GM18517 (cell line): ENCODE measurements at regions not wholly inside any gene's neighbourhood (a gene's known extent, or its start where the extent isn't known, plus 50 kb on each side); places are given as distances from the start of the nearest gene placed in this dataset.
"Not testable (repeated sequence)": the region's sequence is repeated elsewhere in the genome, so short reads cannot be mapped to it uniquely, and the experiment has no call there.

Experiments used
- ATAC-seq: cut with Tn5 transposase; IDR thresholded peaks from one replicate; pipeline ENCODE4 v1.9.1; 2021; ENCODE audit warnings: mild to moderate bottlenecking, moderate library complexity; ENCODE audit not compliant: unreplicated experiment

GRCh38 chr11:93902921-93903320 lies 52.5 kb upstream of the VSTM5 start:
- ATAC-seq, result no peak

GRCh38 chr11:93903989-93904388 lies 53.6 kb upstream of the VSTM5 start:
- ATAC-seq, result no peak

- no peak for ATAC-seq
Observed at GRCh38 chr11:93904716-93905115, 54.3 kb upstream of the VSTM5 start.

GRCh38 chr11:93905384-93905783 lies 55.0 kb upstream of the VSTM5 start:
- ATAC-seq, result no peak

- no peak for ATAC-seq
Observed at GRCh38 chr11:93906486-93906885, 56.1 kb upstream of the VSTM5 start.

GRCh38 chr11:93907901-93908300 lies 57.5 kb upstream of the VSTM5 start:
- ATAC-seq, result no peak

- ATAC-seq, result no peak
Observed at GRCh38 chr11:93908689-93909088, 58.3 kb upstream of the VSTM5 start.

- ATAC-seq, result no peak
Observed at GRCh38 chr11:93917673-93918072, 67.3 kb upstream of the VSTM5 start.

- peak; percentile 51 for ATAC-seq
Observed at GRCh38 chr11:93921695-93922468, 71.5 kb upstream of the VSTM5 start.

GRCh38 chr11:93922830-93923229 lies 72.4 kb upstream of the VSTM5 start:
- ATAC-seq, result no peak

GRCh38 chr11:93926099-93926498 lies 75.7 kb upstream of the VSTM5 start:
- not testable (repeated sequence) for ATAC-seq

- ATAC-seq, result no peak
Observed at GRCh38 chr11:93929407-93929806, 79.0 kb upstream of the VSTM5 start.

GRCh38 chr11:93933230-93933629 lies 82.8 kb upstream of the VSTM5 start:
- ATAC-seq, result no peak

GRCh38 chr11:93935826-93936225 lies 85.3 kb upstream of the HEPHL1 start:
- ATAC-seq, result no peak

- ATAC-seq, result no peak
Observed at GRCh38 chr11:93936460-93936859, 84.7 kb upstream of the HEPHL1 start.

GRCh38 chr11:93939084-93939760 lies 81.9 kb upstream of the HEPHL1 start:
- no peak for ATAC-seq

- ATAC-seq, result no peak
Observed at GRCh38 chr11:93940395-93940794, 80.8 kb upstream of the HEPHL1 start.

GRCh38 chr11:93942176-93942575 lies 79.0 kb upstream of the HEPHL1 start:
- ATAC-seq, result no peak

- ATAC-seq, result no peak
Observed at GRCh38 chr11:93945596-93945995, 75.6 kb upstream of the HEPHL1 start.

- no peak for ATAC-seq
Observed at GRCh38 chr11:93952082-93952780, 68.9 kb upstream of the HEPHL1 start.

GRCh38 chr11:93957397-93957952 lies 63.7 kb upstream of the HEPHL1 start:
- ATAC-seq, result no peak

- ATAC-seq, result no peak
Observed at GRCh38 chr11:93958991-93959390, 62.2 kb upstream of the HEPHL1 start.
